HFFc6 (cell line): ENCODE measurements at regions not wholly inside any gene's neighbourhood (a gene's known extent, or its start where the extent isn't known, plus 50 kb on each side); places are given as distances from the start of the nearest gene placed in this dataset.

Source experiments
- DNase-seq: peaks from one replicate; pipeline ENCODE4 v3.0.0-alpha.2; 2018
- H3K27ac Mint-ChIP-seq: 2 replicates; pipeline ENCODE4 v1.8.0; 2020; ENCODE audit warnings: mild to moderate bottlenecking, mixed read lengths
- H3K27me3 Mint-ChIP-seq: 2 replicates; pipeline ENCODE4 v1.8.0; 2021; ENCODE audit warnings: mild to moderate bottlenecking, moderate library complexity, mixed read lengths; ENCODE audit not compliant: insufficient read depth
- H3K36me3 Mint-ChIP-seq: 2 replicates; pipeline ENCODE4 v1.8.0; 2021; ENCODE audit warnings: low read depth, mixed read lengths
- H3K4me1 Mint-ChIP-seq: 2 replicates; pipeline ENCODE4 v1.8.0; 2020; ENCODE audit warnings: low read depth, mixed read lengths
- H3K4me3 Mint-ChIP-seq: 2 replicates; pipeline ENCODE4 v1.8.0; 2020; ENCODE audit warnings: mild to moderate bottlenecking, moderate library complexity, mixed read lengths
- H3K9me3 Mint-ChIP-seq: 2 replicates; pipeline ENCODE4 v1.8.0; 2020; ENCODE audit warnings: mild to moderate bottlenecking, mixed read lengths
- CTCF ChIP-seq: fragments of 200-600 bp; sonication (generic); IDR thresholded peaks from 2 replicates; pipeline ENCODE4 v1.5.0; 2021; ENCODE audit warnings: antibody characterized with exemption, mild to moderate bottlenecking

- Mint-ChIP-seq H3K4me1 (peaks cover 50% of the 10 kb centered on the region), H3K4me3 (no peak overlapping the region), H3K27me3 (no peaks in the 10 kb centered on the region; the same call in 1 of the 2 replicates), H3K27ac (peak overlapping the region; percentile 49), H3K9me3 (no peaks in the 10 kb centered on the region), H3K36me3 (no peaks in the 10 kb centered on the region)
- peak; percentile 65 for DNase-seq
- TF ChIP-seq CTCF = no peak
Observed at GRCh38 chr7:41238851-41239331, 464.0 kb downstream of the INHBA start.

- Mint-ChIP-seq H3K36me3 (no peaks in the 10 kb centered on the region), H3K27me3 (no peaks in the 10 kb centered on the region; the same call in 1 of the 2 replicates), H3K9me3 (no peaks in the 10 kb centered on the region), H3K27ac (no peak overlapping the region), H3K4me3 (no peak overlapping the region), H3K4me1 (peaks cover 56% of the 10 kb centered on the region)
- no peak for TF ChIP-seq CTCF
- DNase-seq = no peak
Observed at GRCh38 chr7:41237956-41238355, 464.9 kb downstream of the INHBA start.

GRCh38 chr7:41232086-41232485 is 470.8 kb downstream of the INHBA start:
- H3K4me3 Mint-ChIP-seq = no peak overlapping the region
- H3K9me3 Mint-ChIP-seq = peaks cover 35% of the 10 kb centered on the region
- no peaks in the 10 kb centered on the region for H3K27me3 Mint-ChIP-seq
- H3K4me1 Mint-ChIP-seq = peaks cover 30% of the 10 kb centered on the region
- no peak for DNase-seq
- H3K27ac Mint-ChIP-seq = peak overlapping the region; percentile 8; the same call in 1 of the 2 replicates
- peaks cover 31% of the 10 kb centered on the region for H3K36me3 Mint-ChIP-seq
- 0 out of 2 replicates have a peak, but pooled peaks have one; percentile 19 for TF ChIP-seq CTCF

- H3K4me3 Mint-ChIP-seq = peak overlapping the region; percentile 15; the same call in 1 of the 2 replicates
- no peak for TF ChIP-seq CTCF
- H3K9me3 Mint-ChIP-seq = peaks cover 1% of the 10 kb centered on the region; the same call in 1 of the 2 replicates
- H3K27me3 Mint-ChIP-seq = 0 out of 2 replicates have a peak, but pooled peaks cover 2% of the 10 kb centered on the region
- peak; percentile 27 for DNase-seq
- no peak overlapping the region for H3K27ac Mint-ChIP-seq
- H3K4me1 Mint-ChIP-seq = peaks cover 28% of the 10 kb centered on the region
- H3K36me3 Mint-ChIP-seq = peaks cover 13% of the 10 kb centered on the region
Observed at GRCh38 chr7:41224063-41224763, 478.7 kb downstream of the INHBA start.

GRCh38 chr7:41222746-41223145 is 480.1 kb downstream of the INHBA start:
- peak overlapping the region; percentile 44; the same call in 1 of the 2 replicates for H3K4me3 Mint-ChIP-seq

More at GRCh38 chr7:41222746-41223145, 480.1 kb downstream of the INHBA start:
- 0 out of 2 replicates have a peak, but pooled peaks cover 2% of the 10 kb centered on the region for H3K27me3 Mint-ChIP-seq
- TF ChIP-seq CTCF = no peak
- H3K27ac Mint-ChIP-seq = peak overlapping the region; percentile 72
- peak; percentile 67 for DNase-seq
- H3K4me1 Mint-ChIP-seq = peaks cover 30% of the 10 kb centered on the region
- H3K36me3 Mint-ChIP-seq = peaks cover 8% of the 10 kb centered on the region
- H3K9me3 Mint-ChIP-seq = no peaks in the 10 kb centered on the region
